Myocyte (in vitro differentiated cells): ENCODE measurements at regions not wholly inside any gene's neighbourhood (a gene's known extent, or its start where the extent isn't known, plus 50 kb on each side); places are given as distances from the start of the nearest gene placed in this dataset.
A peak's percentile ranks its signal among the peaks of the same experiment; 100 is the strongest.

Experiments
- DNase-seq: peaks from one replicate; pipeline ENCODE4 v3.0.0-alpha.2; 2012; ENCODE audit warnings: low read depth

GRCh38 chr7:97466071-97466470 is 265.8 kb upstream of the TAC1 start:
- DNase-seq: peak; percentile 45

DNA sequence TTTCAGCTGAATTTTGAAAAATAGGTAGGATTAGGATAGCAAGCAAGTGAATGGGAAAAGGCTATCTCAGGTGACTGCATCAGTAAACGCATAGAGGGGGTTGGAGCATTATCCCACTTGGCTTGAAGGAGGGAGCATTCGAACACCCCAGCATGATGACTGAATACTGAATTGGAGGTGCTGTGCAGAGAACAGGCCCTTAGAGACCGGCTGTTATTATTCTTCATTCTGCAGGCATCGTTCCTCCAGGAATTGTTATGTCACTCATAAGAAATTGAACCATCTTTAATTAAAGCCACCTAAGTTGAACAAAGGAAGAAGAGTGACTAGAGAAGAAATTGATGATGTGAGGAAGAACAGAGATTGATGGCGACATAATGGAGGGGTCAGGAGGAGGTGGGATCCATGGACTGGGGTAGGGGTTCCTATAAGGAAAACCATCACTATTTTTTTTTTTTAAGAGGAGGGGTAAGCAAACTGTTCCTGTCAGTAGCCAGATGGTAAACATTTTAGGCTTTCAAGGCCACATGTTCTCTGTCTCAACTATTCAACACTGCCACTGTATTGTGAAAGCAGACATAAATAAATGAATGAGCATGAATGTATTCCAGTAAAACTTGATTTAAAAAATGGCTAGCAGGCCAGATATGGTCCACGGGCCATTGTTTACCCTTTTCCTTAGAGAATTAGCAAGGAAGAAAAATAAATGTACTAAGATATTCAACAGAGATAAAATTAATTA is 264.7 kb upstream of the TAC1 start:
- no peak for DNase-seq

DNA sequence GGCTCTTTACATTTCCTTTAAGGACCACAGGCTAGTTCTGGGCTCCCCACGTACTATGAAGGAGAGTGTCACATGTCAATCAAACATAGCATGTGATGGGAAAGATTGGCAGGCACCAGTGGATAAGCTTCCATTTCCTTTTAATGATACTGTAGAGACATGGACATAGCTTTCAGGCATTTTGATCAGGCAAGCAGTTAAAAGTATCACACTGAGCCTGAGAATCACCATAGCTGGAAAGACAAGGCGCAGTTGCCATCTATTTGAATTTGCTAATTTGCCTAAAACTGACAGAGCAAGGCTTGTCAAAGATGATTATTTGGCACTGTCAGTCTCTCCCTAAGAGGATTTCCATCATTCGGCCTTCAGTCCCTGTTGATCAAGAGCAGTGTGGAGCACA is 263.4 kb upstream of the TAC1 start:
- no peak for DNase-seq

GRCh38 chr7:97470726-97471125 is 261.2 kb upstream of the TAC1 start:
- DNase-seq: no peak

GRCh38 chr7:97471491-97471890 is 260.4 kb upstream of the TAC1 start:
- no peak for DNase-seq

- DNase-seq: no peak
Measured at GRCh38 chr7:97479740-97480290, 252.1 kb upstream of the TAC1 start.

DNA sequence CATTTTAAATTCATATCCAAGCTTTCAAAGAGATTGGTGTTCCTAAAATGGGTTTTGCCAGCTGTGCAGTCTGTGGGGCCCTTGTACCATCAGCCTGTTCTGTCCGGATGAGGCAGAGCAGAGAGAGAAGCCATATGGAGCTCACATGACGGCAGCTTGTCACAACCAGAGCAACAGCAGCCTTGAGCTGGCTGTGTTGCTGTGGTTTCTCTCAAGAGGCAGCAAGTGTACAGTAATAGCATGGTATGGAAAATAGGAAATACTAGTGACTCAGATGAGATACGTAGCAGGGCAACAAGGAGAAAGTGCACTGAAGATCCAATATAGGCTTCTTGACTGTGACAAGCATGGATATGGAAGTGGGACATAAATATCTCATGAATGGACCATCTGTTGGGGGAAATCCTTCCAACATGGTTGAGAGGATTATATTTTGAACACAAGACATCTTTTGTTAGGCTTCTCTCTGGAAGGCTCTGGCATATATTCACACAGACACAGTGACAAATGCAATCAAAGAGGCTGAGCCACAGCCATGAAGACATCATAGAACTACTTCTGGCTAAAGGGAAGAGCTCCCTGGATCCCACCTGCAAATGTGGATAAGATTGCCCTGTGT is 251.0 kb upstream of the TAC1 start:
- no peak for DNase-seq

DNA sequence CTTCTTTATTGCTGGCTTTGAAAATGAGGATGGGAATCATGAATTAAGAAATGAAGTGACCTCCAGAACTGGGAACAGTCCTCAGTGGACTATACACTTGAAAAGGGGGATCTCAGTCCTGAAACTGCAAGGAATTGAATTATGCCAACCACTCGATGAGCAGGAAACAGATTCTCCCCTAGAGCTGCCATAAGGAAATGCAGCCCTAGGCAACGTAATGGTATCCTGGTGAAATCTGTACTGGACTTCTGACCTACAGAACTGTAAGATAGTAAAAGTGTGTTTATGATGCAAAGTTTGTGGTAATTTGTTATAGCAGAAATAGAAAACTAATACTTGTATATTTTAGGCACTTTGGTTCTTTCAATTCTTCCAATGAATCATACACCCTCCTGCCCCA is 236.4 kb upstream of the TAC1 start:
- no peak for DNase-seq

DNA sequence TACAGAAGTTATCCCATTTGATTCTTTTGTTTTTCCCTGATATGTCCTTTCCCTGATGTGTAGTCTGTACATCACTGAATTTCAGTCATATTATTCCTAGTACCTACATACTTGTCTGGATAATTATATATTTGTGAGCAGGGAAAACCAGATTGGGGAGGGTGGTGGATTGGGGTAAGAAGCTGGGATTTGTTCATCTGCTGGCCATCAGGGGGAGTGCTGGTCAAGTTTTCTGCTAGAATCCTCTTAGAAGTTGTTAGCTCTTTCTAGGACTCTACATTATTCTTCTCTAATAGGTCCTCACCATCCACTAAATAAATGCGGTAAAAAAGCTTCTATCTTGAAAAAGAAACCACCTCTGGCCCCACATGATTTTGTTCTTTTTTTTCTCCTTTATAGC is 232.7 kb upstream of the TAC1 start:
- DNase-seq: peak; percentile 17

GRCh38 chr7:97503367-97504094 is 228.4 kb upstream of the TAC1 start:
- DNase-seq: no peak

GRCh38 chr7:97506728-97507127 is 225.2 kb upstream of the TAC1 start:
- DNase-seq: no peak

DNA sequence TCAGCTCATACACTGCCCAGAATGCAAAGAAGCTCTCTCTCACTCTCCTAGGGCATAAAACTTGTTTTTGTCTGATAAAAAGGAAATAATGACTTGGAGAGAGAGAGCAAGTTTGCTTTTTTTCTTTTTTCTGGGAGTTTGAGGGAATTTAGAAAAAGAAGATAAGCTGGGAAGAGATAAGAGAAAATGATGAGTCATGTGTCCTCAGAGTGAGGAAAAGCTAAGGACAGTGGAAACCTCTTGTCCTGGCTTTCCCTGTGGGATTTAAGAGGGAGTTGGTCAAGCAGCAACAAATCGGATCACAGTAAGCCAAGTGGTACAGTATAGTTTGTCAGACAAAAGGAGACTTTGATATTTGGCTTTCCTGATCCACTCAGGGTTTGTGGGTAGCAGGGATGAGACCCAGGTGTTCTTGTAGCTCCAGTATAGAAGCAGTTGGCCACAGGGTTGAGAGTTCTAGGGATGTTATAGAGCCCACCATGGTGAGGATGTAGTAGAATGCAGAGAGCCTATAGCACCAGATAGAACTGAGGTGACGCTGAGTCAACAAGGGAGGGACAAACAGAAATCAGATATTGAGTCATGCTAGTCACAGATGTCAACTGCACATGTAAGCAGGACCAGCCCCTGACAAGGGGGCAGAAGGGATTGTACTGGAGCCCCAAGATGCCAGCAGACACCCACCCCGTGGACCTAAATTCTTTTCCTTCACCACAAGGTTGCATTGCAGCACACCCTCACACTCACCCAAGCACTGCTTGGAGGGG is 219.3 kb upstream of the TAC1 start:
- no peak for DNase-seq

GRCh38 chr7:97513326-97513725 is 218.6 kb upstream of the TAC1 start:
- no peak for DNase-seq

DNA sequence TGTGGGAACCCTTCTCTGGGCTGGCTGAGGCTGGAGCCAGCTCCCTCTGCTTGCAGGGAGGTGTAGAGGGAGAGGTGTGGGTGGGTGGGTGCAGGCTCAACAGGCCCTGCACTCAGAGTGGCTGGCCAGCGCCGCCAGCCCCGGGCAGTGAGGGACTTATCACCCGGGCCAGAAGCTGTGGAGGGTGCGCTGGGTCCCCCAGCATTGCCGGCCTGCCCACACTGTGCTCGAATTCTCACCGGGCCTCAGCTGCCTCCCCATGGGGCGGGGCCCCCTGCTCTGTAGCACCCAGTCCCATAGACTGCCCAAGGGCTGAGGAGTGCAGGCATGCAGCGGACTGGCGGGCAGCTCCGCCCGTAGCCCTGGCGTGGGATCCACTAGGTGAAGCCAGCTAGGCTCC is 190.7 kb upstream of the TAC1 start:
- DNase-seq: no peak

DNA sequence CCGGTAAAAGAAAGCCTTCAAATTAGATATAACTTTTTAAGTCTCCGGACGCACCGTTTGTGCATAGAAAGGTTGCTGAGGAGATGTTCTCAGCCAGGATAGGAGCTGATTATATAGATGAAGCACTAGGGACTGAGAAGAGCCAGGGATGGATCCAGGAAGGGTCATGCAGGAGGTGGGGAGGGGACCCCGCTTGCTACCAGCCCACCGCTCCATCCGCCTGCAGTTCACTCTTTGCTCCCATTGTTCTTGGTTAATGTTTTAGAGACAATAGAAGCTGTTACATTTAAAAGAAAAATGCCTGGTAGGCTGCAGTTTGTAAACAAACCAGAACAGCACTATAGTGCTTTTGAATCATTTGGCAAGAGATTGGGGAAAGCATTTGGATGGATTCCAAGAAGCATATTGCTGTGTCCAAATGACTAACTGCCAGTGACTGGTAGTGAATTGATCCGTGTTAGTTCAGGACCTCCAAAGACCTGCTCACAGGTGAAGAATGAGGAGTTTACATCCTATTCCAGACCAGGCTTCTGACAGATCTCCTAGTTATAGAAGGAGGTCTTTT is 175.9 kb upstream of the TAC1 start:
- peak; percentile 2 for DNase-seq

- DNase-seq: no peak
Measured at GRCh38 chr7:97565665-97566064, 166.2 kb upstream of the TAC1 start.

GRCh38 chr7:97573065-97573464 is 158.8 kb upstream of the TAC1 start:
- no peak for DNase-seq

- no peak for DNase-seq
Measured at GRCh38 chr7:97576043-97576442, 155.8 kb upstream of the TAC1 start.

DNA sequence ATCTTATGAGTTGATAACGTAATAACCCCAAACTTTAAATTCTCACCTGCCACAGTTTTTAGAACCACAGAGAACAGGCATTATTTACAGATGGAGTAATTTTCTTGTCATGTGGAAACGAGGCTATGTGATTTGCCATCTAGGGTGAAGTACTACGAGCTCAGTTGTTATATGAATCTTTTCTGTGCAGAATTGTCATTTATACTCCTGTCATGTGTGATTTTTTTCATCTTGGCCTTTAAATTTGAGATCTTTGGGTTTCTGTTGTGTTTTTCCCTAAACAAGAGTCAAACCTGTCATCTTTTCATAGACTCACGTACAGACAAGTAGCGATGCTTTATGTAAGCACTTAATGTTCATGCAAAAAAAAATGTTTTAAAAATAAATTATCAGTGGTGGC is 153.7 kb upstream of the TAC1 start:
- DNase-seq: no peak

- no peak for DNase-seq
Measured at GRCh38 chr7:97580205-97580604, 151.7 kb upstream of the TAC1 start.

DNA sequence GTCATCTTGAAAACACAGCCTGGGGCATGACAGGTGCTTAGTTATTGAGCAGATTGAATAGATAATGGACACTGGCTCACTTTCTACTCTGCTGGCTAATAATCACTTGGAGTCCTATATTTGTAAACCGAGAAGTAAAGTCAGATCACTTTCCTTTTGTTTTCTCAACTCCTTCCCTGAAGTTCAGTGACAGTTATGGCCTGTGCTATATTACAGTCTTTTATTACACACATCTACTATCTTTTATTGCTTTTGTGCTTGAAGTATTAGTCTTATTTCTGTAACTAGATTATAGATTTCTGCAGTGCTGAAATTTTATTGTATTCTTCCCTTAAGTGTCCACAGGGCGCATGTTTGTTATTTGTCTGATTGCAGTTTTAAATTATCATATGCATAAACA is 136.4 kb upstream of the TAC1 start:
- no peak for DNase-seq
